ENCODE measurements at regions not wholly inside any gene's neighbourhood (a gene's known extent, or its start where the extent isn't known, plus 50 kb on each side); places are given as distances from the start of the nearest gene placed in this dataset.

DNA sequence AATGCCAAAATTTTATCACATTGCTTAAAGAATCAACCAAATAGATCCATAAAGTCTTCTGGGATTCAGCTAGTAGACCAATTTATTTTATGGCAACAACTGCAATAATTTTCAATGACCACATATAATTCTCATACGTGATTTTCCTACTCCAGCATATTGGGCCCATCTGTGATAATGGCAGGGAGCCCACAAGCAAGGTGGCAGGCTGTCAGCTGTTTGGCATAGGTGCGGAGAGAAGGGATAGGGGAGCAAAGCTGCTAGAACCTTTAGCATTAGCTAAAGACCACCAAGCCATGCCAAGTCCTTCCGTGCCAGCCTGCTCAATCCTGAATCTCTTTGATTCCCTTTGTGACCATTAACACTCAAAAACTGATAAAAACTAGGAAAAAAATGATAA lies 721.2 kb downstream of the XPNPEP1 start:
- DNase-seq (ENCODE audit: low read depth): no peak

DNA sequence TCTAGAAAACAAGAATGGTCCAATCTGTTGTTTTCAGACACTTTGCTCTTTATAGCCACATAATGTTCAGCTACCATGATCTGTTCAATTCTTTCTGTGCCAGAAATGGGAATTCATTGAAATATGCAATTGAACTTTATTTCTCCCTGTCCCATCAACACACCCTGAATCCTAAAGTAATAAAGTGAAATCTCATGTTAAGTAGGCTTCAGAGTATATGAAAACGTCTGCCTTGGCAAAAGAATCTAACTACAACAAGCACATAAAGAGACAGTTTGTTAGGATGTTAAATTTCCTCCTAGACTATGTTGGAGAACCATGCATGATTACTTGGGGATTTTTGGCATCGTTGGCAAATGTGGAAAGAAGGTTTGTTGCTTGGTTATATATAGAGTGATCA lies 722.7 kb downstream of the XPNPEP1 start:
- no peak for DNase-seq (ENCODE audit: low read depth)

DNA sequence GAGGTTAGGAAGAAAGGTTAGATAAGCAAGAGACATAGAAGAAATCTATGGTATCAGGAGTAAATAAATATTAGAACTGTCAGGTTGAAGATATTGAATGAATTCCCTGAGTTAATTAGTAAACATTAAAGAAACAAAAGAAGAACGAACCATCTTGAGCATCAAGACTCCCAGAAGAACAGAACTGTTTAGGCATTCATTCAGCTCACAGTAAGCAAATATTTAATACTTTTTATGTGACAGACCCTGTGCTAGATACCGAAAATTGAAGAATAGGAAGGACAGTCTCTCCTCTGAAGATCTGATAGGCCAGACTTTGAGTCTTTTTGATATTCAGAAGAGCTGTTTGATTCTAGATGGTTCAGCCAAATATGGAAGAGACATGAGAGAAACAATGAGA lies 731.5 kb downstream of the XPNPEP1 start:
- DNase-seq (ENCODE audit: low read depth): no peak

DNA sequence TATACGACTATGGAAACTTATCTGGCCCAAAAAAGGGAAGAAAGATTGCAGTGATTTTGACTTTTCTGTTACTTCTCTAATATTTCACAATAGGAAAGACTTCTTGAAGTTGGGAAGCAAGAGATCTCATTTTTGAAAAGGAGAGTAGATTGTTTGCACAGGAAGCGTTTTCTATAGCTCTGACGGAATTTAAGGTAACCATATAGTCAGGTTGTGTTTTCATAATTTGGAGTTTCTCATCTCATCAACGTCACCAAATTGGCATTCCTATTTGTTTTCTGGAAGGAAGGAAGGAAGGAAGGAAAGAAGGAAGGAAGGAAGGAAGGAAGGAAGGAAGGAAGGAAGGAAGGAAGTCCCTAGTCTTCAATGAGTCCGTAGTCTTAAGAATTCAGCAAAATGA lies 732.0 kb downstream of the XPNPEP1 start:
- no peak for DNase-seq (ENCODE audit: low read depth)

DNA sequence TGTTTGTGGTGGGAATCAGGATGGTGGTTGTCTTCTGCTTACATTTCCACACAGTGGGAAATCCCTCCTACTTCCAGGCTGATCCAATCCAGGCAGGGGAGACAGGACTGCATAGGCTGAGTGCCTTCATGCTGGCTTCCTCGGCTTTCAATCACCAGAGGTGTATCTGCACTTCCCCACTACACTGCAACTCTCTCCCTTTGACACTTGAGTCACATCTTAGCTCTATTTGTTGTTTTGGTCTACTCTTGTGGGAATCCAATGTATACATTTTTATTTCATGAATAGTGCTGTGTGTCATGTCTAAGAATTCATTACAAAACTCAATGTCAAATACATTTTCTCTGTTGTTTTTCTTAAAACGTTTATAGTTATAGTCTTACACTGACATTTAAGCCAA lies 735.6 kb downstream of the XPNPEP1 start:
- DNase-seq (ENCODE audit: low read depth): no peak

DNA sequence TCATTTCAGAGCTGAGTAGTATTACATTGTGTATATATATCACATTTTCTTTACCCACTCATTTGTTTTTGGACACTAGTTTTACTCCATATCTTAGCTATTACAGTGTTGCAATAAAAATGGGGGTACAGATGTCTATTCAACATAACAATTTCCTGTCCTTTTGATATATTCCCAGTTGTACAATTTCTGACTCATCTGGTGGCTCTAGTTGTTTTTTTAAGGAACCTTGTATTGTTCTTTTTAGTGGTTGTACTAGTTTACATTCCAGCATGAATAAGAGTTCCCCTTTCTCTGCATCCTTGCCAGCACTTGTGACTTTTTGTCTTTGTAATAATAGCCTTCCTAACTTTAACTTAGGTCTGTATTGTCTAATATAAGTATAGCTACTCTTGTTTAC lies 739.9 kb downstream of the XPNPEP1 start:
- peak; percentile 42 for DNase-seq (ENCODE audit: low read depth)

DNA sequence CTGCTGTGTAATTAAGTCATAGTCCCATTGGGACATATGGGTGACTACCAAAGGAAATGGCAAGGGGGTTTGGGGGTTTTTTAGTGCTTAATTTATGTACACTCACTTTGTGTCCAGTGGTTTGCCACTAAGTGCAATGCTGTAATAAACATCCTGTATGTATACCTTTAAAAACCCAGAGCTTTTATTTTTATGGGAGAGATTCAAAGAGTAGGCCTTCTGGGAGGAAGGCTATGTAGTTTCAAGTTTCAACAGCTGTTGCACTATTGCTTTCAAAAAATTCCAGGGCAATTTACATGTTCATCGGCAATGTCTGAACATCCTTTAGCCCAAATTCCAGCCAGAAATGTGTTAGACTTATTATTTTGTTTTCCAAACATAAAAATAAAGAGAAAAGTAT lies 744.7 kb downstream of the XPNPEP1 start:
- DNase-seq (ENCODE audit: low read depth): no peak

DNA sequence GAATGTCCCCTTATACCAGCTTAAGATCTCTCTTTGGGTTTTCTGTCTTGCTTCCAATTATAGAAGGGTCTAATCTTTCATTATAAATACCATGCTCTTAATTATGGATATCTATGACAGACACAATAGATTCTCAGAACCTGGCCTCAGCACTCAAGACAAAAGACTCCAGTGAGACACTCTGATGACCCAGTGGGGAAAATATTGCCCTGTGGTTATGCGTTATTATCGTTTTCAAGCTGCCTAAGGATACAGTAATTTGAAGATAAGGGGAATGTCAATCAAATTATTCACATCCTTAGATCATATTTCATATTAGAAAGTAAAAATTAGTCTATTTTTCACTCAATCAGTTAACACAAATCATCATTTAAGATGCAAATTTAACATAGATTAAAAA lies 748.8 kb downstream of the XPNPEP1 start:
- DNase-seq (ENCODE audit: low read depth): no peak

DNA sequence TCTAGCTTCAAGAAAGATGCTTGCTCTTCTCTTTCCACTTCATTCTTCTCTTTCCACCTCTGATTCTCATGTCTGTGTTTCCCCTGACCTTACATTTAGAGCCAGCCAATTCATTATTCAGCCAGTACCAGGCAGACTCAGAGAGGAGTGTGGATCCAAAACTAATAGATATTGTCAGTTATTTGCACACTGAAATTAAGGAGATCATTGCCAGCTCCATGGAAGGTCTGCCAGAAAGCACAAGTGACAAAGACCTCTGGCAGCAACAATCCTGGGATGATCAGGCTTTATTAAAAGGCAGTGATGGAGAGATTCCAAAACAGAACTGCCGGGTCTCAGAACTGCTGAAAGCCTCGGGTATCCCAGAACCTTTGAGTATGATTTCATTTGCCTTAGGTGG lies 749.4 kb downstream of the XPNPEP1 start:
- DNase-seq (ENCODE audit: low read depth): no peak

DNA sequence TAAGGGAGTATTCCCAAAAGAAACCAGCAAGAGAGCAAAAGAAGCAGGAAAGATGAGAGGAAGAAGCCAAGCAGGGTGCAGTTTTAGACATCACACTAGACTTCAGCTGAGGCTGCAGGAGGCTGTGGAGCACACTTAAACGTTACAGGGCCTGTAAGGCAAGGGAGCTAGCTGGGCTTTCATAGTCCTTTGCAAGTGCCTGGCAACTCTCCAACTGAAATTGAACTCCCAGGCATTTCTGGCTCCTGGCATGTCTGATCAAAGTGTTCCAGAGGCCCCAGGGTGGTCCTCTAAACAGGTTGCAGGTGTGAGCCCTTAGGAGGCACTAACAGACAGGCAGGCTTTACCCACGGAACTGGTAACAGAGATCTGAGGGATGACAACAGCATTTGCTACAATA lies 750.2 kb downstream of the XPNPEP1 start:
- DNase-seq (ENCODE audit: low read depth): no peak

DNA sequence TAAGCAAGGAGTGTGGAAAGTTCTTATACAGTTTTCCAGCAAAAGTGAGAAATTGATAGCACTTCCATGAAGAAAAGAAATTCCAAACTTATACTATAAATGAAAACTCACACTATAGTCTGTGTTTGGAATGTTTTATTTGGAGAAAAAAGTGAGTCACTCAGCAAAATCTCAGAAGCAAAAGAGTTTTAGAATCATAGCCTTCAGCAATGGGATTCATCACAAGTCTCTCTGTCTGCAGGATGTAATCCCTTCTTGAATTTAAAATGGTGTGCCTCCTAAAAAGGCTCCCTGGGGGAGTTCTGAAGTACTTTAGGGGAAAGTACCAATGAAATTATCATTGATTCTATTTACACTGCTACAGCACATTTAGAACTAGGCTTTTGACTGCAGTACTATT lies 756.4 kb downstream of the XPNPEP1 start:
- no peak for DNase-seq (ENCODE audit: low read depth)

DNA sequence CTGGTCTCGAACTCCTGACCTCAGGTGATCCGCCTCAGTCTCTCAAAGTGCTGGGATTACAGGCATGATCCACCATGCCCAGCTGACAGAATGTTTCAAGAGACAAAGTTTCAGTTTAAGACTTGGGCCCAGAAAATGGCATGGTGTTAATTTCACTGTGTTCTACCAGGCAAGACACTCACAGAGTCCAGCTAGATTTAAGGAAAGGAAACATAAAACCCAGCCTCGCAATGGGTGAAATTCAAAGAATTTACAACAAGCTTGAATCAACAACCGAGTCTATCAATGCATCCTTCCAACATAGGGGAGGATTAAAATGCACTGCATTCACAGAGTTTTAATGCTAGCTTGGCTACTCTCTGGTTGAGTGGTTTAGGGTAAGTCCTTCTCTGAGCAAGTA lies 764.0 kb downstream of the XPNPEP1 start:
- no peak for DNase-seq (ENCODE audit: low read depth)

DNA sequence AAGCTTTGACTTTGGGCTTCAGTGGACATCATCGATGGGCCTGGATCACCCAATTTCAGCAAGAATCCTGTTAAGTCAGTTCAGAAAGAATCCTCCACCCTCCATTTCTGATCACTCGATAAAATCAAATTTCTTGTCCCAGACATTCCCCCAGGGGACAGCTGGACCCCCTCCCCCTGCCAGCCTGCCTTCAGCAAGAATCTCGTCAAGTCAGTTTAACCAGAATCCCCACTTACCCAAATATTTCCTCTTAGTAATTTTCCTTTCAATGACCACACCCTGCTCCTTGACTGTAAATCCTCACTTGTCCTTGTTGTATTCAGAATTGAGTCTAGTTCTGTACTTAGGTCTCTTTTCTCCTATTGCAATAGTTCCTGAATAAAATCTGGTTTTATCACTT lies 766.9 kb downstream of the XPNPEP1 start:
- no peak for DNase-seq (ENCODE audit: low read depth)

DNA sequence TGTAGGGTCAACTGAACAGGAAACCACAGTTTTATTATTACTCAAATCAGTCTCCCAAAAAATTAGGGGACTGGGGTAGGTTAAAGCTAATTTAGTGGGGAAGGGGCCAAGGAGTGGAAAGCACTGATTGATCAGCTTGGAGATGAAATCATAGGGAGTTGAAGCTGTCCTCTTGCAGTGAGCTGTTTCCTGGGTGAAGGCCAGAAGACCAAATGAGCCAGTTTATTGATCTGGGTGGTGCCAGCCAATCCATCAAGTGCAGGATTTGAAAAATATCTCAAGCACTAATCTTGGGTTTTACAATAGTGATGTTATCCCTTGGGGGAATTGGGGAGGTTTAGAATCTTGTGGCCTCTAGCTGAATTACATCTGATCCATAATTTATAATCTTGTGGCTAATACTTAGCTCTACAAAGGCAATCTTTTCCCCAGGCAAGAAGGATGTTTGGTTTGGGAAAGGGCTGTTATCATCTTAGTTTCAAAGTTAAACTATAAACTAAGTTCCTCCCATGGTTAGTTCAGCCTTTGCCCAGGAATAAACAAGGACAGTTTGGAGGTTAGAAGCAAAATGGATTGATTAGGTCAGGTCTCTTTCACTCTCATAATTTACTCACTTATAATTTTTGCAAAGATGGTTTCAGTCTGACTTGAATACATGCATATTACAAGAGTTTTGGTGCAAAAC lies 773.5 kb downstream of the XPNPEP1 start:
- no peak for DNase-seq (ENCODE audit: low read depth)

DNA sequence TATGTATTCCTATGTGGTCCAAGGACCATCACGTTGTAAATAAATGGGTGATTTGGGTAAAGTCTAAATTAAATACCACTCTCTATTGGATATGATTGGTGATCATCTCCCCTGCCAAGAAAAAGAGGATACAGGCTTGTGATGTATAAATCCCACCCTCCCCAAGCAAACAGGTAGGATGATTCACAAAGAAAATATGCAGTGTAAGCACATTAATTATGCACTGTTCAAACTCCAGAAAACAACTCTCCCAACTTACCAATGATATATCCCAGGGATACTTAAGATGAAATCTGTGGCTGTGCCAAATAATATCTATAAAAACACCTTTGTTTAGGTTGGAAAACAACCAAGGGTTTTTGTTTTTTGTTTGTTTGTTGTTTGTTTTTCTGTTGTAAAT lies 795.9 kb downstream of the XPNPEP1 start:
- no peak for DNase-seq (ENCODE audit: low read depth)

DNA sequence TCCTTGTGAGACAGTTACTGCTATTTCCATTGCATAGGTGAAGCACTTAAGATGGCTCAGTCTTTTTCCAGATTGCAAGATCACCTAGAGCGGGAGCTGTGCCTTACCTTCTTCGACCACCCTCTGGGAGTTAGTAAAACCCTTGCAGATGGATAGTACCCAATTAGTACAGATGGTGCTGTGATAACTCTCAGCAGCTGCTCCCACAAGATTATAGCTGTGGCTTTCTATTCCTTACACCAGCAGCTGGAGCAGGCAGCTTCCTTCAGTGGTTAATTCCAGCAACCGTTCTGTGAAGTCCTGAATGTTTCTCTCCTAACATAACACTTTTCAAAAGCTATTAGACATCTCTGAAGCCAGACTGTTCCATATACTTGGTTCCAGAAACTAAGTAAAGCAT lies 796.8 kb downstream of the XPNPEP1 start:
- DNase-seq (ENCODE audit: low read depth): no peak

DNA sequence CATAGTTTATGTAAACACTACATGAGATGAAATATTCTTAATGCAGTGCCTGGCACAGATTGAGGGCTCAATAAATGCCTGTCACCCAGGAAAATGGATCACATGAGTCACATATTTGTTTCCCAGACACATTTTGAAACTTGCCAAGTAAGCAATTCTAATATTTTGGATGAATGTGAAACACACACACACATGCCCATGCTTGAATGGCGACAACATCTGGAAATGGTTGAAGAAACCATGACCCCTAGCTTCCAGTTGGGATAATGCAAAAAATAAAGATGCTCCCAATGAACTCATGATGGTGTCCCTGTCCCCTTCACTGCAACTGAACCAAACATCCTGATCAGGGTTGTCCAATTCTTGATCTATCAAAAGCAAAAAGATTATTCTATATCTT lies 797.3 kb downstream of the XPNPEP1 start:
- no peak for DNase-seq (ENCODE audit: low read depth)

DNA sequence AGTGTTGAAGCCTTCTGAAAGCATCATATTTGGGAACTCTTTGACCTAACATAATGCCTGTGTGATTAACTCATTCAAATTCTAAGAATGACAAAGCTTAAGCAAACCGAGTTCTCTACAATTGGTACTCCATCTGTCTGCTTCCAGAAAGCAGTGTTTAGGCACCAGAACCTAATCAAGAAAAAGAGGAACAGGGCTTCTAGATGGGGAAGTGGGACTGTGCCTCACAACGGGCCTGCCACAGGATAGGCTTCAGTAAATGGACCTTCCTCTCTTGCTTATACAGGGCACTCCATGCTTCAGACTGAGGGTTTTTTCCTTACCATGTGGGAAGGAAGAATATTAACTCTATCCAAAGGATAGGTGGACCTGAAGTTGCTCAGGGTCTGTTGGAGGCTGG lies 808.1 kb downstream of the XPNPEP1 start:
- no peak for DNase-seq (ENCODE audit: low read depth)

DNA sequence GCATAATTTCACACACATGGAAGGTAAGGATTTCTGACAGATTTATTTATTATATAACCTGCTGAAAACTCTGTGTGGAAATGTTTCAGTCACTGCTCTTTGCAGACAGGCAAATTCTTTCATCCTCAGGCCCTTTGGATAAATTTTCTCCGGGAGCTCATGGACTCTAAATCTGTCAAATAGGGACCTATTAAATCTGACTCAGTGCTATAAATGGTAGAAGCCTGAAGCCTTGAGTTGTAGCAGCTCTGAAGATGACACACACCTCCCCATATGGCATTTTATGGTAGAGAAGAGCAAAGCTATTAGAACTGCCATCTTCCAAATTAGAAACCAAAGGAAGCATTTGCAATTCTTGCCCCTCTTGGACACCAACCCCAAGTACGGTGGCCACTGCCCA lies 808.7 kb downstream of the XPNPEP1 start:
- peak; percentile 58 for DNase-seq (ENCODE audit: low read depth)

DNA sequence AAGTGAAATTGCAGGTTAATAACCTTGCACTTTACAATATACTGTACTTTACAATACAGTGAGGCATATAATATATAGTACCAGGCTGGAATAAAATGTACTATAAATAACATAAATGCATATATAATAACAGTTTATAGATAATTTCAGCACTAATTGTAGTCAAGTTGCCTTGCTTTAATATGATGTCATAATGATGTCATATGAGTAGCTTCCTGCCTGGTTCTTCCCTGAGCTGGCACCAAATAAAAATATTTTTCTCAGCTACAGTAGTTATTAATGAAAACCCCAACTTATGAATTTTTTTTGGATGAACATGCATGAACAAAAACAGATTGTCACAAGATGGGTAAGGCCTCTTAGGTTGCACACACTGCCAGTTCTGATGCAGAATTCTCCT lies 816.7 kb downstream of the XPNPEP1 start:
- no peak for DNase-seq (ENCODE audit: low read depth)

DNA sequence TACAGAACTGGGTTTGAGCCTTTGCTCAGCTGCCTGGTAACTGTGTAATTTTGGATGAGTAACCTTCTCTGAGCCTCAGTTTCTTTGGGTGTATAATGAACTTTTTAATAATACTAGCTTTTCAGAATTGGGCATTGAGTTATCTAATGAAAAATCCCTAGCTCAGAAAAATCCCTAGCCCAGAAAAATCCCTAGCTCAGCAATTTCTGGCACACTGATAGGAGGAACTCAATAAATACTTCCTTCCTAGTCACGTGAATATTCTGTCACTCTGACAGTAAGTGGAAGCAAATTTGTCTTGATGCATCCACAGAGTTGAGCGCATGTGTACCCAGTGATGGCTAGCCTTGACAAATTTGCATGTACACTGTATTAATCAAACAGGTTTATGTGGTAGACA lies 817.6 kb downstream of the XPNPEP1 start:
- DNase-seq (ENCODE audit: low read depth): no peak

DNA sequence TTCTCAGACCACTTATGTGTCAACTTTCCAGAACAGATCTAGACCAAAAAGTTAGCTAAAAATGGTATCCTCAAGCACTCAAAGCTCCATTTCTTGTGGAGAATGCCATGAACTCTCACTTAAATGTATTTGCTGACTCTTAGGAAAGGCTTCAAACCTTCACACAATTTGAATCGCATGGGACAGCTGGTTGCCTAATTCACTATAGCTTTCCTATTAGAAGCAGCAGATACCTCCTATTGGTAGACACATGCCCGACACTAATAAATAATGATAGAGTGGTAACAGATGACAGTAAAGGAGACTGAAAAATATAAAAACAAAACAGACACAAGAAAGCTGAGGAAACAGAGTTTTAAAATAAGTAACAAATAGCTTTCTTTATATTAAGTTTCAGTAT lies 818.5 kb downstream of the XPNPEP1 start:
- no peak for DNase-seq (ENCODE audit: low read depth)

DNA sequence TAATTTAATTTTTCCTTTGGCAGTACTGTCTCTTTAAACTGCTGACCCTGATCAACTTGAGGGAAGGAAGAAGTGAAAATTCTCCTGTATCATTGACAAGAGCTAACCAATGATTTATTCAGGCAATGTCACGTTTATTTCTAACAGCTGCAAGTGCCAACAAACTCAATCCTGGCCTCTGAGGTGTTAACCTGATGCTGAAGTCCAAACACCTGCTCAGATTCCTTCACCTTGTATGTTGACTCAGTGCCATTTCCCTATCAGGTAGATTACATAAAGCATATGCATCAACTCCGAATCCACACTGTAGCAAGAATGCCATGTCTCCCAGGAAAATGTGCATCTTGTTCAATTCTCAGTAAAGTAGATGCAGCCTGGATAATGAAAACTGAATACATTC lies 820.0 kb downstream of the XPNPEP1 start:
- DNase-seq (ENCODE audit: low read depth): no peak

DNA sequence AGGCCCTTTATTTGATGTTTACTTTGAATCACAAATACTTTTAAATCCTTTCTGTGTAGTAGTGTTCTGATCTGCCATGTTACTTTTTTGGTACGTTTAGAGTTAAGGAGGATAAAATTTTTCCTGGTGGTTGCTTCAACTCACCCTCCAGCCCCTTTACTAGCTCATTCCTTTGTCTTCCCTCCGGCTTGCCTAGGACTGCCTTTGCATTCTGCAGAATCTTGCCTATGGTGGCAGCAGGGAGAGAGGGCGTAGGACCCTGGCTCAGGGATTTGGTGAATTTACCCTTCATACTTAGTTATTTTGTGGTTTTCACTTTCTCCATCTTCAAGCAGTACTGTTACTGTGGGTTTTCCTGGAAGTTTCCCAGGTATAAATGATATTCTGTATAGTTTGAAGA lies 833.5 kb downstream of the XPNPEP1 start:
- no peak for DNase-seq (ENCODE audit: low read depth)

DNA sequence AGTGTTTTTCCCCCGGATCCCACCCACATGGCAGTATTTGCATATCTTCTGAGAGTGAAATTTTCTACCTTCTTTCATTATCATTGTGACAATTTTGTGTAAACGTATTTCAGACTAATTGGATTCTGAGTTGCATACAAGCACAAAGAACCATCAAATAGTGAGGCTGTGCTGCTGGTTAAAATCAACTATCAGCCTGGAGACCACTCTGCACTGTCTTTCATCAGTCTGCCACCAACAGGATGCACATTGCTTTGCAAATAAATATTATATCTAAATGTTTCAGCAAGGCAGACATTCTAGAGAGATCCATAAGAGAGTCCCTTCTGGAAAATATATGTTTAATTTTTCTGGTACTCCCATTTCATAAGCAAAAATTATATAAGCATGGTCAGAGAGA lies 851.8 kb downstream of the XPNPEP1 start:
- no peak for DNase-seq (ENCODE audit: low read depth)

Measured in GM04503 (cell line).